Suppressor macrophage (primary cell): ENCODE measurements at regions not wholly inside any gene's neighbourhood (a gene's known extent, or its start where the extent isn't known, plus 50 kb on each side); places are given as distances from the start of the nearest gene placed in this dataset.
A peak's percentile ranks its signal among the peaks of the same experiment; 100 is the strongest.
"Not testable (repeated sequence)": the region's sequence is repeated elsewhere in the genome, so short reads cannot be mapped to it uniquely, and the experiment has no call there.

ENCODE experiments used
- DNase-seq, 4 experiments: peaks; one replicate each; pipeline ENCODE4 v3.0.0-alpha.2; 2020 to 2022

- not testable (repeated sequence) for DNase-seq
Measured at GRCh38 chr2:114018464-114018863, 128.6 kb downstream of the ACTR3 start.

DNA sequence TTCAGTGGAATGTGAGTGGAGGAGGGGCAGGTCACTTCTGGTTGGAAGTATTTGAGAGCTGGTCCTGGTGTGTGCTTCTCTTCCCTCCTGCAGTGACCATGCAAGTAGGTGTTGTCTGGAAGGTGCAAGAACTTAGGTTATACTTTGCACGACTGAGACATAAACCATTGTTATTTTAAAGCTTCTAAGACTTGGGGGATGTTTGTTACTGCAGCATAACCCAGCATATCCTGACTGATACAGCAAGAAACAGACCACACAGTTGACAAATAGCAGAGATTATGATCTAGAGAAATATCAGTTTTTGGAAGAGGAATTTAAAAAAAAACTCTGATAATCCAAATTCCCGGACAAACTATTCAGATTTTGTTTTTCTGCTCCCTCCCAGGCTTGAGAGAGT, 130.8 kb downstream of the ACTR3 start:
- no peak for DNase-seq

DNA sequence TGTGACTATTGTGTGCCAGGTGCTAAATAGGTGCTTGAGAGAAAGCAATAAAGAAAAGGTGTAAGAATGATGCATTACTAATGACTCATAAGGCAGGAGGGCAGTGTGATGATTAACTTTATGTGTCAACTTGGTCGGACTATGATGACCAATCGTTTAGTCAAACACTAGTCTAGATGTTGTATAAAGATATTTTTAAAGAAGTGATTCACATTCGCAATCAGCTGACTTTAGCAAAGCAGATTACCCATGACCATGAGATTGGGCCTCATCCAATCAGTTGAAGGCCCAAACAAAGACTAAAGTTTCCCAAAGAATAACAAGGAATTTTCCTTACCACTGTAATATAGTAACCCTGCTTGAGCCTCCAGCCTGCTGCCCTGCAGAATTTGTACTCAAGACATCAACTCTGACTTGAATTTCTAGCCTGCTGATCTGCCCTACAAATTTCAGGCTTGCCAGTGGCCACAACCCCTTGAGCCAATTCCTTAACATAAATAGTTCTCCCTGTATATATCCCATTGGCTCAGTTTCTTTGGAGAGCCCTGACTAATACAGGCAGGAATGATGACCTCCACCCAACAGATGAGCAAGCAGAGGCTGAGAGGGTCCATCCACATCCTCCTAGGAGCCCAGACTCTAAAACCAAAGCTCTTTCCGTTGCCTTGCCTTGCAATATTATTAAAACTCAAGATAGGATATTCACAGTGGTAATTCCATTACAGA, 132.6 kb downstream of the ACTR3 start:
- DNase-seq, result peak in 2 of 4 experiments; percentile 27 to 31

DNA sequence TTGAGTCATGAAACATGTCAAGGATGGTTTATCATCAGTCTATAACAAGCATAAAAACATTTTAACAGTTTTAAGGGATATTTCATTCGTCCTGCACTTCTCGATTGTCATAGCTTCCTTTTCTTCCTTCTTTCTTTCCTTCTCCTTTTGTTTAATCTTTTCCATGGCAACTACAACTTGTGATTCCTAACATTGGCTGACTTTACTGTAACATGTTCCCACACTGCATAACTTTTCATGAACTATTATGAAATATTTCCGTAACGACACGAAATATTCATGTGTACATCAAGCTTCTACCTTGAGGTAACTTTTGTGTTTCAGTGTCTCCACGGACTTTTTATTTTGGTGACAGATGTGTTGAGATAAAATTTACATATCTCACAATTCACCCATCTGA, 134.4 kb downstream of the ACTR3 start:
- DNase-seq, result no peak

- no peak for DNase-seq
Measured at GRCh38 chr2:114025030-114025429, 135.1 kb downstream of the ACTR3 start.

DNA sequence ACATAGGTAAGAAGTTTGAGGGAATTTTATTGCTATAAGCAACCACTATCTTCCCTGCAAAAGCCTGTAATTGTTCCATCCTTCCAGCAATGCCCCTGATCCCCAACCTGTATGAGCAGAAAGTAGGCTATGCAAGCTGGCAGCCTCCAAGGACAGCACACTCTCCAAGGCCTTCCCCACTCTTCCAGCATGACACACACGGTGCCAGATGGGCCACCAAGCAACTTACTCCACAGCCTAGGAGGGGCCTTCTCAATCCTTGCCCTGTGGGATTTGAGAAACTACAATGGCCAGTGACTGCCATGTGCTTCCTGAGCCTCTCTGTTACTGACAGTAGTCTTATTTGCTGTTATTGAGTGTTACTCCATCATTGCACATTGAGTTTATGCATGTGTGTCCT, 137.5 kb downstream of the ACTR3 start:
- no peak for DNase-seq

DNA sequence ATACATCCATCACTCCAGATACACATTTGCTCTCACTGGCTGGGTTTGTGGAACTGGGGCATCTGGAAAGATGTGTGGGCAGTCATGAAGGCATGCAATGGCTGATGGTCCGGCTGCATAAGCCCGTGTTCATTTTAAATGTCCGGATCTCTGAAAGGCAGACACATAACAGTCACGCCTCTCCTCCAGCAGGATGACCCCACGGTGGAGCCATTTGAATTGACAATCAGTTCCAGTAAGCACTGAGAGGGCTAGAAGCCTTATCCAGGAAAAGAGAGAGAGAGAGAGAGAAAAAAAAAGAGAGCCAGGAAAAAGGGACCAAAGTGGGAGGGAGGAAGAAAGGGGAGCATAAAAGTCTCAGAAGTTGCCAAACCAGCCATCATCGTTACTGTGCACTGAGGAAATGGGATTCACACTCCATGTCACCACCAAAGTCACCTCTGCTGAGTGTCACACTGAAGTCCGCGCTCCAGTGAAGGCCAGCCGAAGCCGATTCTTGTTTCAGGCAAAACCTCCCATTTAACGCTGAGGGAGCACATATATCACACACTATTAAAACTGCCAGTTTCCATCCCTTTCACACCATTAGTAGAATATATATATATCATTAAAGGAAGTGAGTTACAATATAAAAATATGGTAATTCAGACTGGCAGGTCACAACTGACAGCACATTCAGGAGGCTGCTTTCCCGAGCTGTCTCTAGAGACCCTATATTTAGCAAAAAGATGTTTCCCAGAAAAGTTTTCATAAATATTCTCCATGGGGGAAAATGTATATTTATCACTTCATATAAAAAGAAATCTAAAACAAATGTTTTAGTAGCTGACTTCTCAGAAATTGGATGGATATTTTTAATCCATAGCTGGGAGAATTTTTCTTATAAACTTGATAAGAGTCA, 142.0 kb downstream of the ACTR3 start:
- no peak for DNase-seq

DNA sequence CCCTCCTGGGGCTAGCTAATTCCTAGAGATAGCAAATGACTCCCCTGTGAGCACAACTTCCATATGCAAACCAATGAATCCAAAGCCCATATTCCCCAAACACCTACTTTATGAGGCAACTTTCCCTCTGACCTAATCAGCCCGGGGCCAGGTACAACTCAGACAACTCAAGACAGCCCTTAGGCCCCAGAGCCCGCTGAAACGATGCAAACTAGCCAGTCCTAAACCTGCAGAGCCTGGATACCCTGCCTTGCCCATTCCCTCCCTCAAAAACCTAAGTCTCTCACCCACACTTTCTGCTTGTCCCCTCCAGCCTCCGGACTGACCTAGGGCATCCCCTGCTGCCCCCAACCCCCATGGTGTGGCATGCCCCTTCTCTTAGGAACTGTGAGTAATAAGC, 142.8 kb downstream of the ACTR3 start:
- no peak for DNase-seq

DNA sequence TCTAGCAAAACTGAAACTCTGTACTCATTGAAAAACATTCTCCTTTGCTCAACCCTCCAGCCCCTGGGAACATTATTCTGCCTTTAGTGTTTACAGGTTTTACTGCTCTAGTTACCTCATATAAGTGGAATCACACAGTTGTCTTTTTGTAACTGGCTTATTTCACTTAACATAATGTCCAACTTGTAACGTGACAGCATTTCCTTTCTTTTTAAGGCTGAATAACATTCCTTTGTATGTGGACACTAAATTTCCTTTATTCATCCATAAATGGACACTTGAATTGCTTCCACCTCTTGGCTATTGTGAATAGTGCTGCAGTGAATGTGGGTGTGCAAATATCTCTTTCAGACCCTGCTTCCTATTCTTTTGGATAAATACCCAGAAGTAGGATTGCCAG, 144.9 kb downstream of the ACTR3 start:
- no peak for DNase-seq

DNA sequence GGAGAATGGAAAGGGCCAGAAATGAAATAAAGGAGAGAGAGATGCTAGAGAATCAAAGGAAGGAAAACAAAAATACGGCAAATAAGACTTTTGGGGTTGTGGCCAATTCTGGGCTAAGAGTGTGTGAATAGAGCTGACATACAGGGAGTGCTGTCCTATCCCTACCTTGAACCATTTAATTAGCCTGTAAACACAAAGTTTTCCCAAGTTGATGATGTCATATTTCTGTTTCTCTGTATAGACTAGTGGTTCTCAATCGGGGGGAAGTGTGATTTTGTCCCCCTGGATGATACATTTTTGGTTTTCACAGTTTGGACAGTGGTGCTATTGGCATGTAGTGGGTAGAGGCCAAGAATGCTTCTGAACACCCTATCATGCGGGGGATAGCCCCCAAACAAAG, 148.8 kb downstream of the ACTR3 start:
- DNase-seq, result no peak

DNA sequence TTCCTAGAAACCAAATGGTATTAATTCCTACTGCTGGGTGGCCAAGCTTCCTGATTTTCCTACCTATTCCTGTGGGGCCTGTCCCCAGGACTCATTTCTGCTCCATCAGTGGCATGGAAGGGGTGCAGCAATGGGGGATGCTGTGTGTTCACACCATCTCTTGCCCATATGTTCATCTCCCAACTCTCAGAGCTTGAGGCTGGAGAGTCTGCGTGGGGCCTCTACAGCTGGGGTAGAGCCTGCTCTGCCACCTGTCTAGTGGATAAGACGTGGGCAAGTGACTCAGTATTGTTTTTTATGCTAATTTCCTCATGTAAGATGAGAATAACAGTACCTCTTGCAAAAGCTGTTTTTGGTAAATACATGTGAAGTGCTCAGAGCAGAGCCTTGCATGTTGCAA, 149.8 kb downstream of the ACTR3 start:
- no peak for DNase-seq

DNA sequence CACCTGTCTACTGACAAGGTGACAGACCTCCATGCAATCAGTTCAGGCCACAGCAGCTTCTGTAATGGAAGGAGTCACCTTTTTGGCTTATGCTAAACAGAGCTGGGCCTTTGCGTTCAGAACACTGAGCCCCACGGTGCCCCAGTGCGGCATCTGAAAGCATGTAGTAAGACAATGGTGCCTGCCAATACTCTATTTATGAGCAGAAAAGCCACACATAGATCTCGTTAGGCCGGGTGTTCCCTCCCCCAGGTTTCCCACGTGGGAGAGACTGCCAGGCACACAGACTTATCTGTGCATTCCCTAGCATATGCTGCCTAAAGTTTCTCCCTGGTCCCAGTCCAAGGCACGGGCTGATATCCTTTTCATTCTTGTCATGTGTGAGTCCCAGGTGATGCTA, 150.9 kb downstream of the ACTR3 start:
- DNase-seq, result no peak

DNA sequence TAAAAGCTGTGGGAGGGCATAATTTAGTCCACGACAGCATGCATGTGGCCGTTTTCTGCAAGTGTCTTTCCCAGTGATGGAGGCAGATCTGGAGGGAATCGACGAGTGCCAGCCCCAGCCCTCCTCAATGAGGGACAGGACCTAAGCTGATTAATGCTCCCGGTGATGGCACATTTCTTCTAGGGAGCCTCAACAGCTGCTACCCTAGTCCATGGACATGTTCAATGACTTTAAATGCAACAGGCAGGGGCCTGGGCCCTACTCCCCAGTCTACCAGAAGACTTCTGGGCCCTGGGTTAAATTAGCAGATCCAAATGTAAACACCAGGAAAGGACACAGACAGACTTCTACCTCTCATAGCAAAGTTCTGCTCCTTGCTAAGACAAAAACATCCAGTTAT, 155.1 kb downstream of the ACTR3 start:
- DNase-seq, result no peak

DNA sequence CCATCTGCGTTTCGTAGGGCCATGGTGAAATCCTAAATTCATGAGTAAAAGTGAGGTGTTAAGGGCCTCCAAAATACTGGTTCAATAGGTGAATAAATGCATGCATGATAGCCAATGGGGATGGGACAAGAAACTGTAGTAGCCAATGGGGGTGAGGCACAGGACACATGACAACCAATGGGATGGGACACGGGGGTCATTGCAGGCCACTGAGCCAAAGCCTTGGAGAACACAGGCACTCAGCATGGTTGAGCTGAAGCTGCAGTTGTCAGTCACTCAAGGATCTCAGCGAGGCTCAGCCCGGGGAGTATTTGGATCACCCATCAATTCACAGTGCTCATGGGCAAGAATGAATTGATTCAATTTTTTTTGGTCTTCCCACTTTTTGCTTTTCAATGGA, 156.5 kb downstream of the ACTR3 start:
- DNase-seq, result no peak

GRCh38 chr2:114046866-114047435, 157.1 kb downstream of the ACTR3 start:
- no peak for DNase-seq

DNA sequence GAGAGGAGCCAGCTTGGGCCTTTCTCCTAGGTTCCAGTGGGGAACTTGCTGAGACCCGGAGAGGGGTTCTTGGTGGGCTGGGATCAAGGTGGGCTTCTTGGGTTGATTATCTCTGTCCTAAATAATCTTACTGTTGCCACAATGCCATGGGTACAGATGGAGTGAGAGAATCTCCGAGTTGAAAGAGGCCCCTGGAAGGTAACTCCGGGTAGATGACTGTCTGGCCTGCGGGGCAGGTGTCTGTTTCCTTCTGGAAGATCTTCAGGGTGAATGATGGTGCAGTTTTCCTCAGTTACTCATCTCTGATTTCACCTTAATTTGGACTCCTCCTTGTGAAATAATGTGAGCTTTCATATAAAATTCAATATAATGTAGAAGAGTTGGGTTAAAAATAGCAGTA, 159.4 kb downstream of the ACTR3 start:
- no peak for DNase-seq

DNA sequence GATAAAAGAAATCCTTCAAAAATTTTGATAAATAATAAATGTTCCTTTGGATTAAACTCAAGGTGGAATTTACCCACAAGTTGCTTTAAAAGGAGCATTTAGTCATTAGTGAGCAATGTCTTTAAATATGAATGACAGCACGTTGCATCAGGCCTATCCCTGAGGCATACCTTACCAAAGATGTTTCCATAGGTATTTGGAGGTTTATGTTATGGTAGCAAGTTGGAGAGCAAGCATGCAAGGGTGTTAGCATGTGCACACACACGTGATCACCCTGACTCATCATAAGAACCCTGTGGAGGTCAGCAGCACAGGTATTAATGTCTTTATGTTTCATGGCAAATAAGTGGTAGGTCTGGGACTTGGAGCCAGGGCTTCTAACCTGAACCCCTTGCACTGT, 159.9 kb downstream of the ACTR3 start:
- no peak for DNase-seq

DNA sequence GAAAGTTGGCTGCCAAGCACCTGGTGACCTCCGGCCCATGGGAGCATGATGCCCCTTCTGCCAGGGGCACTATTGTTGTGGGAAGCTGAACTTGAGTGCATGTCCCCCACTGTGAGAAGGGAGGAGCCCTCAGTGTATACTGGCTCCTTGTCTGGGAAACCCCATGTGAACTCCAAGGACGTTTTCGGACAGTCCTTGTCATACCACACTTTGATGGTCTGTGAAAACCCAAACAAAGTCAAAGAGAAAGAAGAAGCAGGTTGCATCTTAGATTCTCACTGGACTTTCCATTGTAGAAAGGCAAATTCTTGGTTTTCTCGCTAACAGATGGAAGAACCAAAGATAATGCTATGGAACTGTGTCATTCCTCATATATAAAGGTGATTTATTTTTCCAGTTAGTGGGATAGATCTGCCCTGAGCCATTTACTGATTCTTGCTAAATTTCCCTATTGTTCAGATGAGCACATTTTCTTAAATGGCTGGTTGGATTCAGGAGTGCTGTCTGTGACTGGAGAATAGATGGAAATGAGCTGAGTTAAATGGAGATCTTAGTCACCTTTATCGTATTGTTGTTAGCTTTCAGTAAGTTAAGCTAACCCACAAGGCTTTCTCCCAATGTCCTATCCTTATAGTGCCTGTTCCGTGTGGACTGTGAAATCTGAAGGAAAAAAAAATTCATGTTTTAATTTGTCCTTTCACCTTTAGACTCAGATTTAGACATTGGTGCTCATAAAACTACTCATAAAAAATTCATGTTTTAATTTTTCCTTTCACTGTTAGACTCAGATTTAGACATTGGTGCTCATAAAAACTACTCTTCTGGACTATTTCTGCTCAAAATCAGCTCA, 166.6 kb downstream of the ACTR3 start:
- DNase-seq, result no peak

DNA sequence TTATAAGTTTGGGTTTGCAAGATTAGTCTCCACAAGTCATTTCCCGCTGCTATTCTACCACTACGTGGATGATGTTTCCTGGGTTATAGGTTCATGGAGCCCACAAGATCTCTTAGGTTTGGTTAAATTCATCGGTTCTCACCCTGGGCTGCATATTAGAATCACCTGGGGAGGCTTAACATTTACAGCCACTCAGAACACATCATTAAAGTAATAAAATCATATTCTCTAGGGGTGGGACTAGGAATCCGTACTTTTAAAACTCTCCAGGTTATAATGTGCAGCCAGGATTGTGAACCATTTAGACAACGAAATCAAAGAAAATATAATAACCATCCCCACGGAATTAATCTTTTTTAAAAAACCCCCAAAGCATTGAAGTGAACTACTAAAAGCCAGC, 167.7 kb downstream of the ACTR3 start:
- DNase-seq, result no peak

GRCh38 chr2:114061566-114062098, 171.7 kb downstream of the ACTR3 start:
- DNase-seq, result no peak

DNA sequence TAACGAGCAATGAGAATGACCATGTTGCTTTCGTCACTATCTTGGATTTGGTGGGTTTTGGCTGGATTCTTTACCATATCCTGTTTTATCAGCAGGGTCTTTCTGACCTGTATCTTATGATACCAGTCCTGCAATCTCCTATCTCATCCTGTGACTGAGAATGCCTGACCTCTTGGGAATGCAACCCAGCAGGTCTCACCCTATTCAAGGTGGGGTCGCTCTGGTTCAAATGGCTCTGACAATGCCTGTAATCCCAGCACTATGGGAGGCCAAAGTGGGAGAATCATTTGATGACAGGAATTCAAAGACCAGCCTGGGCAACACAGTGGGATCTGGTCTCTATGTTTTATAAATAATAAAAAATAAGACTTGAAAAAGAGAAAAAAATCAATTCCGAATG, 173.5 kb downstream of the ACTR3 start:
- DNase-seq, result no peak

GRCh38 chr2:114065731-114066130, 175.8 kb downstream of the ACTR3 start:
- DNase-seq, result no peak
